CD4-positive, alpha-beta T cell (primary cell): ENCODE measurements at regions not wholly inside any gene's neighbourhood (a gene's known extent, or its start where the extent isn't known, plus 50 kb on each side); places are given as distances from the start of the nearest gene placed in this dataset.
A peak's percentile ranks its signal among the peaks of the same experiment; 100 is the strongest.

Experiments
- ATAC-seq: fragments of 200-7000 bp; cut with Tn5 transposase; one replicate; pipeline ENCODE4 v1.10.0; 2022; ENCODE audit warnings: mild to moderate bottlenecking; ENCODE audit not compliant: poor library complexity
- CTCF ChIA-PET: fragments of 350-600 bp; sonication (Branson Sonifier 250); formaldehyde crosslinking; loops from one replicate; lab custom pipeline; 2021; ENCODE audit warnings: antibody characterized with exemption, inconsistent platforms; lab: Charles Lee
- POLR2A ChIA-PET: fragments of 350-600 bp; sonication (Branson Sonifier 250); formaldehyde crosslinking; loops from one replicate; lab custom pipeline; 2021; ENCODE audit warnings: antibody characterized with exemption, inconsistent platforms; lab: Charles Lee
- DNase-seq, 14 experiments: peaks; one replicate each; pipeline ENCODE4 v3.0.0-alpha.2; 2013 to 2020; ENCODE audit warnings: mixed read lengths in 2 of 14
- H3K27ac ChIP-seq, 2 donors: one replicate each; pipeline versions ENCODE4 v1.5.1 to v1.7.0; 2013; ENCODE audit warnings: low read length in 2 of 2, low read depth in 1 of 2, mild to moderate bottlenecking in 1 of 2
- H3K27me3 ChIP-seq, 2 experiments: 1 replicate in 1 of 2; 2 replicates in 1 of 2; pipeline versions ENCODE4 v1.6.1 to v1.7.0; 2013; ENCODE audit warnings: low read length in 2 of 2, control low read depth in 1 of 2, mild to moderate bottlenecking in 1 of 2, moderate library complexity in 1 of 2; ENCODE audit not compliant: insufficient read depth in 2 of 2, control insufficient read depth in 1 of 2
- H3K36me3 ChIP-seq: one replicate; pipeline ENCODE4 v1.6.1; 2013; ENCODE audit warnings: low read length, control low read depth; ENCODE audit not compliant: insufficient read depth
- H3K4me1 ChIP-seq: one replicate; pipeline ENCODE4 v1.6.1; 2013; ENCODE audit warnings: low read length, control low read depth; ENCODE audit not compliant: insufficient read depth
- H3K4me3 ChIP-seq: one replicate; pipeline ENCODE4 v1.5.1; 2013; ENCODE audit warnings: mild to moderate bottlenecking, low read length, moderate library complexity
- H3K9me3 ChIP-seq, 2 experiments: 1 replicate in 1 of 2; 2 replicates in 1 of 2; pipeline versions ENCODE4 v1.6.1 to v1.7.0; 2013; ENCODE audit warnings: low read length in 2 of 2, mild to moderate bottlenecking in 2 of 2, control low read depth in 1 of 2, moderate library complexity in 1 of 2; ENCODE audit not compliant: control insufficient read depth in 1 of 2, insufficient read depth in 1 of 2
- H3K27ac Mint-ChIP-seq: one replicate; pipeline ENCODE4 v1.8.0; 2020; ENCODE audit warnings: mixed read lengths
- H3K27me3 Mint-ChIP-seq: one replicate; pipeline ENCODE4 v1.8.0; 2021; ENCODE audit warnings: mixed read lengths
- H3K36me3 Mint-ChIP-seq: one replicate; pipeline ENCODE4 v1.8.0; 2021; ENCODE audit warnings: low read depth, mixed read lengths
- H3K4me1 Mint-ChIP-seq: one replicate; pipeline ENCODE4 v1.8.0; 2021; ENCODE audit warnings: low read depth, mixed read lengths
- H3K4me3 Mint-ChIP-seq: one replicate; pipeline ENCODE4 v1.8.0; 2020; ENCODE audit warnings: mild to moderate bottlenecking, mixed read lengths
- H3K9me3 Mint-ChIP-seq: one replicate; pipeline ENCODE4 v1.8.0; 2020; ENCODE audit warnings: mixed read lengths
- CTCF ChIP-seq: fragments of 200-600 bp; IDR thresholded peaks from one replicate; pipeline ENCODE4 v1.8.0; 2022; ENCODE audit warnings: antibody characterized with exemption, mild to moderate bottlenecking
- intact Hi-C, 2 experiments: fragments of 100-400 bp; cut with DNase I in 1 of 2; cut with micrococcal nuclease in 1 of 2; formaldehyde crosslinking; loops; one replicate each; pipeline versions ENCODE4 v1.15.1 to v1.9.0; 2023 to 2025; cut with DNase I, micrococcal nuclease

DNA sequence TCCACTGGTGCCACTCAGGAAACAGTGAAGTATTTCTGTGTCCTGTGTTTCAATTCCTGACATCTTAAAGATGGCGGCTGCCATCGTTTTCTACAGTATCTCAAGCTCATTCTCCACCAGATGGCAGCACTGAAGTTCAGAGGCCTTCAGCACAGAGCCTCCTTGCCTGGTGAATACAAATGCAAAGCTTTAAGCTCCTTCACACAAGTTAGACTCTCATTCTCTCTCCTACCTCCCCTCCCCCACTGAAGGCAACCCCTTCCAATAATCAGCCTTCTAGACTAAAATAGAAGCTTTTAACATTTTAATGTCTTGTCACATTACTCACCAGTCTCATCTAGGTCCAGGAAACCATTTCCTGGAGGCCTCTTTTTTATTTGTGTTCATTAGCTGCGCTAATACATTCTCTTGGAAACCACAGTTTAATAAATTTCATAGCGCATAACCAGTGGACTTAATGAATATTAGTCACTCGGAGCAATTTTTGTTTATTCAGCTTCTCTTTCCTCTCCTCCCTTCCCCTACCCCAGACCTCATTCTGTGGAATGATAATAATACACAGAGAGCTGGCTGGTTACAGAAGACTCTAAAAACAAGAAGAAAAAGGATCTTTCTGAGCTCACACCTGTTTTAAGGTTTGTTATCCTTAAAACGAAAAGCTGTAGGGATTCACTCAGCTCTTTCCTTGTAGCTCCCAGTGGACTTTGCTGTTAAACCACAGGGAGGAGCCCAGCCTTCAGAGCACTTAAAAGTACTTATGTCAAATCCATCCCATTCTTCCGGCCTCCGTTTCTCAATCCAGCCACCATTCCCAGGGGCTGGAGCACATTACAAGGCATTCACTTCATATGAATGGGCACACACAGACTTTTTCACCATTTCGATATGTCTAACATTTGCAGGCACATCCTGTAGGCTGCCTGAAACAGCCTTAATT lies 384.9 kb downstream of the HLX start:
- intact Hi-C loops, result loop anchor here in 1 of 2 experiments (10.0 kb wide), 1 partner anchor 171 kb away; no protein-coding TSS in a partner anchor
- H3K4me3 ChIP-seq, result no peak overlapping the region
- no peak overlapping the region for H3K27ac ChIP-seq
- DNase-seq (peak in 8 of 14 experiments; percentile 2 to 53 (median 10)), ATAC-seq (peak; percentile 32)
- Mint-ChIP-seq H3K27ac (no peak overlapping the region), H3K36me3 (no peaks in the 10 kb centered on the region), H3K4me1 (no peaks in the 10 kb centered on the region), H3K9me3 (no peaks in the 10 kb centered on the region), H3K4me3 (no peak overlapping the region), H3K27me3 (peaks cover 5% of the 10 kb centered on the region)
- H3K4me1 ChIP-seq, result no peaks in the 10 kb centered on the region
- no peaks in the 10 kb centered on the region for H3K36me3 ChIP-seq
- H3K27me3 ChIP-seq, result no peaks in the 10 kb centered on the region
- peaks cover 0 to 6% of the 10 kb centered on the region in 2 experiments for H3K9me3 ChIP-seq
- POLR2A ChIA-PET, result no interaction called here
- CTCF ChIA-PET, result no interaction called here
- TF ChIP-seq CTCF, result no peak

- no peak for DNase-seq
- H3K27ac ChIP-seq, result no peak overlapping the region
- peaks cover 5% of the 10 kb centered on the region for H3K27me3 Mint-ChIP-seq
- TF ChIP-seq CTCF, result no peak
- intact Hi-C loops, result loop anchor here in 1 of 2 experiments (10.0 kb wide), 1 partner anchor 170 kb away; no protein-coding TSS in a partner anchor
- peaks cover 0 to 6% of the 10 kb centered on the region in 2 experiments for H3K9me3 ChIP-seq
- no peaks in the 10 kb centered on the region for H3K4me1 ChIP-seq
- H3K36me3 ChIP-seq, result no peaks in the 10 kb centered on the region
- H3K27ac Mint-ChIP-seq, result no peak overlapping the region
- CTCF ChIA-PET, result no interaction called here
- H3K4me3 Mint-ChIP-seq, result no peak overlapping the region
- POLR2A ChIA-PET, result no interaction called here
- no peaks in the 10 kb centered on the region for H3K4me1 Mint-ChIP-seq
- H3K4me3 ChIP-seq, result no peak overlapping the region
- no peak for ATAC-seq
- H3K27me3 ChIP-seq, result no peaks in the 10 kb centered on the region
- no peaks in the 10 kb centered on the region for H3K36me3 Mint-ChIP-seq
- H3K9me3 Mint-ChIP-seq, result no peaks in the 10 kb centered on the region
These were observed 385.6 kb downstream of the HLX start for GRCh38 chr1:221264848-221265247.

GRCh38 chr1:221268295-221268694 lies 389.1 kb downstream of the HLX start:
- no peaks in the 10 kb centered on the region for H3K36me3 Mint-ChIP-seq
- H3K9me3 Mint-ChIP-seq, result no peaks in the 10 kb centered on the region
- H3K4me3 ChIP-seq, result no peak overlapping the region
- POLR2A ChIA-PET, result no interaction called here
- peaks cover 0 to under 1% of the 10 kb centered on the region in 2 experiments for H3K9me3 ChIP-seq
- H3K4me3 Mint-ChIP-seq, result no peak overlapping the region
- H3K27ac ChIP-seq, result no peak overlapping the region
- H3K27ac Mint-ChIP-seq, result no peak overlapping the region
- intact Hi-C loops, result loop anchor here in 1 of 2 experiments (10.0 kb wide), 1 partner anchor 167 kb away; no protein-coding TSS in a partner anchor
- no peaks in the 10 kb centered on the region for H3K36me3 ChIP-seq
- no peak for ATAC-seq
- no peaks in the 10 kb centered on the region for H3K4me1 ChIP-seq
- DNase-seq, result no peak
- no peak for TF ChIP-seq CTCF
- peaks cover 5% of the 10 kb centered on the region for H3K27me3 Mint-ChIP-seq
- no peaks in the 10 kb centered on the region for H3K27me3 ChIP-seq
- no peaks in the 10 kb centered on the region for H3K4me1 Mint-ChIP-seq
- CTCF ChIA-PET, result no interaction called here
